HG03025 (cell line): ENCODE measurements at regions not wholly inside any gene's neighbourhood (a gene's known extent, or its start where the extent isn't known, plus 50 kb on each side); places are given as distances from the start of the nearest gene placed in this dataset.
"Not testable (repeated sequence)": the region's sequence is repeated elsewhere in the genome, so short reads cannot be mapped to it uniquely, and the experiment has no call there.

Experiments
- ATAC-seq: cut with Tn5 transposase; IDR thresholded peaks from one replicate; pipeline ENCODE4 v1.9.1; 2021; ENCODE audit warnings: mild to moderate bottlenecking, moderate library complexity; ENCODE audit not compliant: unreplicated experiment, low FRiP score

DNA sequence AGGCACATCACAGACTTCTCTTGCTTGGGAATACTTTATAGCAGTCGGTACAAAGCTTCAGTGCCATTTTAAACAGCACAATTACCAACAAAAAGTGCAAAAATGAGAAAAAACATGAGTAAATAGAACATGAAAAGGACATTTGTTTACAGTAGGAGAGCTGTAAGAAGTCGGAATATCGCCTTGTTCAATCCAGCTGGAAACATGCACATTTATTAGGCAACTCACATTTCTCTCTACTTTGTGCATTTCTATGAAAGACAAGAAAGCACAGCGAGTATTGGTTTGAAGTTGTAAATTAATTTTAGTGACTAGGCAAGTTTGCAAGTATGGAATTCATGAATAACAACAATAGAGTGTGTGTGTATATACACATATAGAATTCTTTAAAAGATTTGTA is 484.7 kb downstream of the DACH1 start:
- ATAC-seq, result no peak

DNA sequence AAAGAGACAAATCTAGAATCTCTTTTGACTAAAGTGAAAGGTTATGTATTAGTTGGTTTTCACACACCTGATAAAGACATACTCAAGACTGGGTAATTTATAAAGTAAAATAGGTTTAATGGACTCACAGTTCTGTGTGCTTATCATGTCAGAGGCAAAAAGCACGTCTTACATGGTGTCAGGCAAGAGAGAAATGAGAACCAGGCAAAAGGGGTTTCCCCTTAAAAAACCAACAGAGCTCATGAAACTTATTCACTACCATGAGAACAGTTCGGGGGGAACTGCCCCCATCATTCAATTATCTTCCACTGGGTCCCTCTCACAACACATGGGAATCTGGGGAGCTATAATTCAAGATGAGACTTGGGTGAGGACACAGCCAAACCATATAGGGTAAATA is 486.8 kb downstream of the DACH1 start:
- ATAC-seq, result no peak

DNA sequence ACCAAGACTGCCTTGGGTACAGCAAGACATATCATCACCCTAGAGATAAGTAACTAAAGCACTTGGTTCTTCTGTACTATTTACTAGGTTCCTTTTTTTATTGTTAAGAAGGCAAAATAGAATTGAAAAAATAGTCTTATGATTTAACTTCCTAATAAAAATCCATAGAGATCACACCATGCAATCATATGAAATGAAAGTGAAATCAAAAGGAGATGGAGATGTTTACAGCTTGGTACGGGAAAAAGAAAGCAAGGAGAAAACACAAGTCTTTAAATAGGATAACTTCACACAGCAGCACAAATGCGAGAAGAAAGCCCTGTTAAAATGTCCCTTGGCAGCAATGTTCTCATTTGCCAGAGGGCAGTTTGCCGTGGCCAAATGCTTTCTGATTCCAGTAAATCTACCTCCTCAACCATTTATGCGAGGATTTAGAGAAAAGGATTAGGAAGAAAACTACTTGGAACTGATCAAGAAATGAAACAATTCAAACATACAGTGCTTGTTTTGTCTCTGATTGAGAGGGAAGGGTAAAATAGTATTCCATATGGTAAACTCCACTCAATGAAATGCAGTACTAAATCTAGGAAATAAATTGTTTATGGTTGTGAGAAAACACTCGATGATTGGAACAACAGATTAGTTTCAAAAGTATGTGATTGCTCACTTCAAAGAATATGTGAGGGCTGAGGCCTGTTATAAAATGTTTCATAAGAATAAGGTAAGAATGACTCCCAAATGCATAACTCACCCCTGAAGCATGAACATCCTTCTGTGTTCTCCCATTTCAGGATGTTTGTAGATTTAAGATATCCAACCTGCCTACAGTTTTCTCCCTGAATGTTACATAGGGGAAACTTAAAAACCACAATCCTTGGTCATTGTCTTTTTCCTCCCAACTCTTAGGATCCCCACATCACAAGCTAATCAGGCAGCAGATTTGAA is 487.8 kb downstream of the DACH1 start:
- ATAC-seq, result no peak

DNA sequence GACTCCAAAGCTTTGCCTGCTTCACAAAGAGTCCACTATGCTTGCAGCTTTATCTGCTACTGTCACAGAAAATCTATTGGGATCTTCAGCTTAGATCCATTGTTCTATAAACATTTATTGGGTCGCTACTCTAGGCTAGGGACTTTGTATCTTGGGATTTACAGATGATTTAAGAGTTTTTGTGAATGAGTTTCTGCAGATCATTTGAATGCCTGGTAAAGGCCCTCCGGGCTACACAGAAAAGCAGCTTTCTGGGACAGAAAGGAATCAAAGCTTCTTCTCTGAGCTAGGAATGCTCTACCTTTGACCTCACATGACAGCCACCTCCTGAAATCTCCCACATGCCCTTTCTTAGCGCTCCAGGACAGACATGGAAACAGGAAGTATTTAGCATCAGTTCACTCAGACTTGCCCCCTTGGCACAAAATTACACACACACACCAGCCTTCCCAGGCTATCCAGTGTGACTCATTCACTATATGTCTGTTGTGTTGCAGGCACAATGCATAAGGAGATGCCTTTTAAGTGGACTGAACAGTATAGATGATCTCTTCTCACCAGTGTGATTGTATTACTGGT is 492.4 kb downstream of the DACH1 start:
- no peak for ATAC-seq

DNA sequence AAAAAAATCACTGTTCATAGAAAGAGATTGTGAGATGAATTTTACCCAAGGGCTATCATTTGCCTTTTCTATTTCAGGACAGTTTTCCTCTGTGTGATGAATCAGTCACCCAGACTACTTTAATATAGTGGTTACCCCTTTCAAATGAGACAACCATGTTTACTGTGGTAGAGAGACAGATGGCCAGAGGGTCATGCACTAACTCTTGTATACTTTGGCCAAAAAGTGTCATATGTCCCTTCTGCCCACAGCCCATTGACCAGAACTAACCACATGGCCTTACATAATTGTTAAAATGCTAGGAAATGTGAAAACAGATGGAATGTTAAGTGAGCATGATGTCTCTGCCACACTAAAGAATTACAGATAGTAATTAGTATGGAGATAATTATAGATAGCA is 498.7 kb downstream of the DACH1 start:
- ATAC-seq, result no peak

DNA sequence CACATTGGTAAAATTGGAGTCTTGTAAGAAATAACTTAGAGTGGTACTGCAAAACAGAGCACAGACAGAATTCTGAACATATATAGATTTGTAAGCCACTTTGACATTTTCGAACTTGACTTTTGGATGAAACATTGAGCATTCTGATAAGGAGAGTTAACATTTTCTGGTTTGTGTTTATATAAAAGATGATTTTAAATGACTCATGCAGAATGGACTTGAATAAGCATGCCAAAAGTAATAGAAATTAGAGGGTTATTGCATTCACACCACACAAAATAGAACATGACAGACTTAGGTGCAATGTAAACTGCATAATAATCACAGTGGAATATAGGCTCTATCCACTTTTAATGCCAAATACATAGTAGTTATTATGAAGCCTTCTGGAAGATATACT is 507.0 kb downstream of the DACH1 start:
- ATAC-seq, result no peak

DNA sequence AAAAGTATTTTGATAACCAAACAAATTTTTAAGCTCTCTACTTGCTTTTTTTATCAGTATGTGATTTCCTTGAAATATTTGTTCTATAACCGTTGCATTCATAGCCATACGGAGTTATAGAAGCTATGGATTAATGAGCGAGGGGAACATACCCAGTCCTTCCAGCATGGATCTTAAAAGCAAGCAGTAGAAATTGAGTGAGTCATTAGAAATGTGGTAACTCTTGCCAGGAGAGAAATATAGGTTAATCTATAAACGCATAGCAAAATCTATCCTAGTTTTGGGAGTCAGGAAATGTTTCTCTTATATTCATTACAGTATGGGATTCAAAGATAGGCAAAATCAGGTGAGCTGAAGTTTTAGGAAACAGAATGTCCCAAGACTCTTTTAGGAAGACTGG is 507.4 kb downstream of the DACH1 start:
- ATAC-seq, result no peak

DNA sequence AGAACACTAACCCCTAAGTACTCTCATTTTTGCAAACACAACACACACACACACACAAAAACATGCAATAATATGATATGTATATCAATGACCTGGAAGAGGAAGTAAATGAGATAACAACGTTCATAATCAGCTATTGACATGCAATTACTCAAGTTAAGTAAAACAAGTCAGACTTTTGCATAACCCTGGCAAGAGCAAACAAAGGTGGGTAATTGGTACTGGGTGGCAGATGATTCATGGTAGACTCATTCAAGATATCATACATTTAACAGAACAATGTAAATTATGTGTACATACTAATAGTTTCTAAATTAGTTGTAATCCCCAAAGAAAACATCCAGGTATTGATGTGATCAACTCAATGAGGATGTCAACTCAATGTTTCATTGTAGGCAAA is 508.8 kb downstream of the DACH1 start:
- ATAC-seq, result no peak

DNA sequence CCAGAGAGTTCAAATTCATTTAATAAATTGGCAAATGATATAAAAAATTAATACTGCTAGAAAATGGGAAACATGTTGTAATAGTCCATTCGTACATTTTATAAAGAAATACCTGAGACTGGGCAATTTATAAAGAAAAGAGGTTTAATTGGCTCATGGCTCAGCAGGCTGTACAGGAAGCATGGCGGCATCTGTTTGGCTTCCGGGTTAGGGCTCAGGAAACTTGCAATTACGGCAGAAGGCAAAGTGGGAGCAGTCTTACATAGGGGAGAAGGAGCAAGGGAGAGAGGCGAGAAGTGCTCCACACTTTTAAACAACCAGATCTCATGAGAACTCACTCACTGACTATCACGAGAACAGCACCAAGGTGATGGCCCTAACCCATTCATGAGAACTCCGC is 512.0 kb downstream of the DACH1 start:
- no peak for ATAC-seq

DNA sequence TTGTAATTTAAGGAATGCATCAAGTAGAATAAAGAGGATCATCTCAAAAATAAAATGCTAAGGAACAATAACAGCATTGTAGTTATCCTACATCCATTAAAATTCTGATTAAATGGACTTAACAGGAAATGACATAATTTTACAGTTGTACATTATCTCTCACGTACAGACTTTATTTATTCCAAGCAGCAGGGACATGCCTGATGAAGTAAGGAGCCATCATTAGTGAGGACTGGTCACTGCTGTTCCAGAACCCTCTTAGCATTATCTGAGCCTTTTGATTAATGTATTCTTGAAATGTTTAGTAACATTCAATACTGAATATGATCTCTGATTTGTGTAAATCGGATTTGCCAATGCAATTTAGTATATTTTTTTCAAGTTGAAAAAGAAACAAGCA is 516.1 kb downstream of the DACH1 start:
- ATAC-seq, result no peak

DNA sequence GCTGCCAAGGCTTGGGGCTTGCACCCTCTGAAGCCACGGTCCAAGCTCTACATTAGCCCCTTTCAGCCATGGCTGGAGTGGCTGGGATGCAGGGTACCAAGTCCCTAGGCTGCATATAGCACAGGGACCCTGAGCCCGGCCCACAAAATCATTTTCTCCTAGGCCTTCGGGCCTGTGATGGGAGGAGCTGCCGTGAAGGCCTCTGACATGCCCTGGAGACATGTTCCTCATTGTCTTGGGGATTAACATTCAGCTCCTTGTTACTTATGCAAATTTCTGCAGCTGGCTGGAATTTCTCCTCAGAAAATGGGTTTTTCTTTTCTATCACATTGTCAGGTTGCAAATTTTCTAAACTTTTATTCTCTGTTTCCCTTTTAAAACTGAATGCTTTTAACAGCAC is 521.1 kb downstream of the DACH1 start:
- not testable (repeated sequence) for ATAC-seq

DNA sequence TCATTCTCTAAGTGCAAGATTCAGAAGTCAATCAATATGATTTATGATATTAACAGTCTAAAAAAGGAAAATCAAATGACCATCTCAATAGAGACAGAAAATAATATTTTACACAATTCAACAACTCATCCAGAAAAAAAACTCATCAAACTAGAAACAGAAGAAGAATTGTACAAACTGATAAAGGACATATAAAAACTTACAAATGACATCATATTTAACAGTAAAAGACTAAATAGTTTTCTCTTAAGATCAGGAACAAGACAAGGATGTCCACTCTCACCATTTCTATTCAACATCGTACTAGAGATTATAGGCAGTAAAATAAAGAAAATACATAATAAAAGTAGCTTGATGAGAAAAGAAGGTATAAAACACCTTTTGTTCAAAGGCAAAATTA is 527.3 kb downstream of the DACH1 start:
- no peak for ATAC-seq

DNA sequence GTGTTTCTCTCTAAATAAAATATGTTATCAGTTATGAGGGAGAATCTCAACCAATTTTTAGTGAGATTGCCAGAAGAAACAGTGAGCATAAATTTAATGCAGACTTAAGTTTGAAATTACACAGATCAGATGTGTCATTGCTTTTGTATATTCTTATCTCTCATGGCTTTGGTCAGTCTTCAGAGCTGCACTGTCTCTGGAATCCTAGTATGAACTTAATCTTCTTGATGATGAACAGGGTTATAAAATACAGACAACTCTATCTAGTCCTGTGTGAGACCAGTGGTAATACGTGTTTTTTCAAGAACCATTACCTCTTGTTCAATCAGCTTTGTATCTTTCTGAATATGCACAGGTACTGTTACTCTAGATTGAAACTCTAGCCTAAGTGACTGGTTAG is 528.0 kb downstream of the DACH1 start:
- ATAC-seq, result no peak

DNA sequence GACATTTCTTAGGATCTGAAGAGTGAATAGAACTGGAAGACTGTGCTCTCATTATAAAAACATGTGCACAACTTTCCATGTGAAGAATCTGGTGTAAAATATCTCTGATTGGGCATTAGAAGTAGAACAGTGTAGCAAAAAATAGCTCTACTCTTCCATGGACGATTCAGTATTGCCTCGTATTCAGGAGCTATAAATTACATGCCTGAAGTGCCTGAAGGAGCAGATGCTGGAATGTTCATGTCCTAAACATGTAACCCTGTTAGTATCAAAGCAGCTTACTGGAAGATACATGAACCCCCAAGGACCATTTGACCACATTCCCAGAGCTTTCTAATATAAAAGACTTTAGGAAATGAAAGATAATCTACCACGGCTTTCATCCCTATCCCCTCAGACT is 528.9 kb downstream of the DACH1 start:
- no peak for ATAC-seq

DNA sequence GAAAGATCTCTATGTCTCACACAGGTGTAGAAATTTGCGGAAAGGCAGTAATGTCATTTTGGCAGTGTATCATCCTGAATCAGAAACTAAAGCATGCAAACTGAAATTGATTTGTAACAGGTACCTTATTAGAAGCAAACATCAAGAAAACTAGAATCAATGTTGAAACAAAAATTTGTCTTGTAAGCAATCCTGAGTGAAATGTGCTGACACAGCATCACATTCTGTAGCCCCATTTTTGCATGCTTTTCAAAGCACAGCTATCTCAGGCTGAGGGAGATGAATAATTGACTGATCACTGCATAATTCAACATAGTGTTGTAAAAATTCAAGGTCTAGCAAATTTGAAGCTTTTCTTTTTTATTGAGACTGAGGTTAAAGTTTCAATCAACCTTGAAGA is 539.7 kb downstream of the DACH1 start:
- ATAC-seq, result no peak

DNA sequence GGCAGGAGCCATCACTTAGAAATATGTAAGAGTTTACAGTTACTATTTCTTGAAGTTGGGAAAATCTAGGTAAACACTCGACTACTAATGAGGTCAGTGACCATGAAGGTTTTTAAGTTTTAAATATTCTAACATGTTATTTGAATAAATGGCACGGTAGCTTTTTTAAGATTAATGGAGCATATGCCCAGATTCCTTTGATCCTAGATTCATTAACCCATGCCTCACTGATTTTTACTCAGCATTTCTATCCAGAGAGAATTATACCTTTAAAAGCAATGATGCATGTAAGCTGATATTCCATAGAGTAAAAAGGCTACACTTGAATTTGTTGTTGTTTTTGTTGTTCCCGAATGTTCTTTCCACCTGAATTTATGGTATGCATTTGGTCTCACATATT is 541.4 kb downstream of the DACH1 start:
- no peak for ATAC-seq

DNA sequence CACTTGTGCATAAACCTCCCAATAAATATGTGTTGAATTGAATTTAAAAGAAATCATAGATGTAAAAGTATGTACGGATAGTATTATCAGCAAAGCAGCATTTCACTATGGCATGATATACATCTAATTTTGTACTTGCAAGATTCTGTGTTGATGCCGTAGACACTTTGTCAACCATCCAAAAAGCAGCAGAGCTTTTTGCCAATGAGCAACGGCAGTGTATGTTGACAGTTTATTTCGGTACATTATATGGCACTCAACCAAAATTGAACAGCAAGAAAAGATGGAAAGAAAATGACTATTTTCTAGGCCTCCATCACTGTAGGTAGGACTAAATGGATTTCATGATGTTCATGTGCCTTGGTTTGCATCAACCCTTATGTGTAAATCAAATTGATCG is 543.7 kb downstream of the DACH1 start:
- ATAC-seq, result no peak

DNA sequence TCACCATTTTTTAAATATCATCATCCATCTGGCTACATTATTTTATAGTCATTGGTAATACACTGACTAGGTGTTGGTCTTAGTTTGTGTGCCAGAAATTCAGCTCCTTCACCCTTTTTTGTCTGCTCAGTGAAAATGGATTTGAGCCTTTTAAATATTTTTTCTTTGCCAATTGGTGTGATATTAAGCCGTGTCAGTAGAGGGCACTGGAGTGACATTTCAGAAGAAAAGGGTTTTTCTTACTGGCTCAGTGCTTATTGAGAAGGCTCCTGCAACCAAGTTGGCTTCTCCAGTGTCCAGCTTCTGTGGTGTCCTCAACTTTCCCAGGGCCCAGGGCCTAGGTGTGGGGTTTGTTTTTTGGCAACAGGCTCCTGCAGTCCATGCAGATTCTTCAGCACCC is 546.6 kb downstream of the DACH1 start:
- no peak for ATAC-seq

DNA sequence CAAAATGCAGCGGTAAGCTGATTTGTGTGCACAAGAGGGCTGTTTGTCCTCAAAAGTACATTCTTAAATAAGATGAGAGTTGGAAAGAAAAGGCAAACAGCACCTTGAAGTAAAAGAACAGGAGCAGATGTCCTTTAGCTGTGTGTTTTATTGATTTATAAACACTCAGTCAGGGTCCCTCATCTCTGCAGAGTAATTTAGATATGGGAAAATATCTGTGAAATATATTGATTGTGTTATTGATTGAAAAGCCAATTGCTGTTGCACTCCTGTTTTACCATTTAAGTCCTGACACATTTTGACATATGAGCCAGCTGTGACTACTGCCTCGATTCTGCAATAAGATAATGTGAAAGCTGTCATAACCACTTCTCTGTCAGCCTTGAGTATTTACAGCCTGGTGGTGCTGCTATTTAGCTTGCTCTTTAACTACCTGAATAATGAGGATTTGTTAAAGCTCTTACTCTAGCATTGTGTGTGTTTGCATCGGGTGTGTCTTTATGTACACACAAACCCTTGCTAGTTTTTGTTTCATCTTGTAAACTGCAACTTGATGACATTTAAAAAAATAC is 550.1 kb downstream of the DACH1 start:
- no peak for ATAC-seq

DNA sequence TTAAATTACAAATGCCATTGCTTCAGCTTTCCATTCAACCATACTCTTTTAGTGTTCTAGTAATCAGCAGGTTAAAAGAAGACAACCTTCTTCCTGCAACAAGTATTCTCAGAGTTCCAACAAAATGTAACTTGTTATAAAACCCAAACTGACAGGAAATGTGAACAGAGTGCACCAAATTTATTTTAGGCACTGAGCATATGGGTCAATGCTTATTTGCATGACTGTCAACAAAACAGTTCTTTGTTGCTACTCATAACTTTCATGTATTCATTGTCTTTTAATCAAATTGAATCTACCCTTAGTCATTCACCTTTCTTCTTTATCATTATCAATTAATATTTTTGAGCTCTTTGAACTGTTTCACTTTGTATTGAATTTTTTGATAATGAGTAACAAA is 554.1 kb downstream of the DACH1 start:
- ATAC-seq, result no peak

DNA sequence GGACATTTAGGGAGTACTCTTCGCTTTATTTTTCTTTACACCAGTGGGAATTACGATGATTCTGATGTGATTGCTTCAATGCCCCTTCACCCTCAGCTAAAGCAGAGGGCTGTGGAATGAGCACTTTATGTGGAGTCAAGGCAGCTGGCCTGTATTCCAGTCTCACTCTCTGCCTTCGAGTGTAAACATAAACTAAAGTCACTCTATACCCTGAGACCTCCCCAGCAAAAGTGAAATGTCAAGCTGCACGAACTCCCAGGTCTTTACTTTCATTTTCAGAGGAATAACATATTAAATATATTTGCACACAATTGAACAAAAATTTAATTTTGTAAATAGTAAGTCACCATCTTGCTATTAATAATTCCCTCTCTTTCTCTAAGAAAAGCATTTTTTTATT is 557.1 kb downstream of the DACH1 start:
- no peak for ATAC-seq

DNA sequence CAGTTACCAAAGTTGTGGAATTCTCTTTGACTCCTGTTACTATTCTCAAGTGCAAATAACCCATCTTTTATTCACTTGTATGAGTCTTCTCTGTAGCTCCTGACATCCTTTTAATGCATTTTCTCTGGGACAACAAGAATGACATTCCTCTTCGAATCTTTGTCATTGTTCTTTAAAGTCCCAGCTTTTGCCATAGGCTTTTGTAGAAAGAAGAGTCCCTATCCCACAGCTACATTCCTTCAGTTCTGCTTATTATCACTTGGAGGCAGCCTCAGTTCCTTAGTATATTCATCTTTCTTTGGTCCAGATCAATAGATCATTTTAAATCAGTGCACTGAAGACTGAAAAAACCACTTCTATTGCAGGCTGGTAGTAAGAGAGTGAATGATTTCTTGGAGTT is 560.2 kb downstream of the DACH1 start:
- ATAC-seq, result no peak
